GM12873 (cell line): ENCODE measurements at regions not wholly inside any gene's neighbourhood (a gene's known extent, or its start where the extent isn't known, plus 50 kb on each side); places are given as distances from the start of the nearest gene placed in this dataset.

ENCODE experiments used
- TF ChIP-seq, protein P1 (sequence below): IDR thresholded peaks from 2 replicates; pipeline ENCODE4 v1.5.1; 2012; ENCODE audit warnings: low read depth, mild to moderate bottlenecking, moderate library complexity, low read length, control low read depth; ENCODE audit not compliant: insufficient read depth; ENCODE audit errors: missing control alignments

DNA sequence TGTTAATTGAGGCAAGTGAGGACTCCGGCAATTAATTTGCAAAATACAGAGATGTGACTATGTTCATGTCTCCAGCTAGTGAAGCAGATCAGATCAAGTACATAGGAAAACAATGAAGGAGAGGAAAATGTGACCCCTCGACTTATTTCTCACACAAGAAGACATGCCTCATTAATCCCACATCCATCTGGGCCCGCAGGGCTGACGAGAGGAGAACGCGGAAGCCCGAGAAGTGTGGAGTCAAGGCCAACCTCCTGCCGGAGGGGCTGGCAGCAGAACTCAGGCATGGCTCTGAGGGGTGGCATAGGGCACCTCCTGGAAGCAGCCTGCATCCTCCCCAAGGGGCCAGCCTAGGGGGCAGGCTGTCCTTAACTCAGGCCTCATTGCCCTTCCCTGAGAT, 54.4 kb downstream of the ZNF503 start:
- TF ChIP-seq, protein P1, sequence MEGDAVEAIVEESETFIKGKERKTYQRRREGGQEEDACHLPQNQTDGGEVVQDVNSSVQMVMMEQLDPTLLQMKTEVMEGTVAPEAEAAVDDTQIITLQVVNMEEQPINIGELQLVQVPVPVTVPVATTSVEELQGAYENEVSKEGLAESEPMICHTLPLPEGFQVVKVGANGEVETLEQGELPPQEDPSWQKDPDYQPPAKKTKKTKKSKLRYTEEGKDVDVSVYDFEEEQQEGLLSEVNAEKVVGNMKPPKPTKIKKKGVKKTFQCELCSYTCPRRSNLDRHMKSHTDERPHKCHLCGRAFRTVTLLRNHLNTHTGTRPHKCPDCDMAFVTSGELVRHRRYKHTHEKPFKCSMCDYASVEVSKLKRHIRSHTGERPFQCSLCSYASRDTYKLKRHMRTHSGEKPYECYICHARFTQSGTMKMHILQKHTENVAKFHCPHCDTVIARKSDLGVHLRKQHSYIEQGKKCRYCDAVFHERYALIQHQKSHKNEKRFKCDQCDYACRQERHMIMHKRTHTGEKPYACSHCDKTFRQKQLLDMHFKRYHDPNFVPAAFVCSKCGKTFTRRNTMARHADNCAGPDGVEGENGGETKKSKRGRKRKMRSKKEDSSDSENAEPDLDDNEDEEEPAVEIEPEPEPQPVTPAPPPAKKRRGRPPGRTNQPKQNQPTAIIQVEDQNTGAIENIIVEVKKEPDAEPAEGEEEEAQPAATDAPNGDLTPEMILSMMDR, result no peak

DNA sequence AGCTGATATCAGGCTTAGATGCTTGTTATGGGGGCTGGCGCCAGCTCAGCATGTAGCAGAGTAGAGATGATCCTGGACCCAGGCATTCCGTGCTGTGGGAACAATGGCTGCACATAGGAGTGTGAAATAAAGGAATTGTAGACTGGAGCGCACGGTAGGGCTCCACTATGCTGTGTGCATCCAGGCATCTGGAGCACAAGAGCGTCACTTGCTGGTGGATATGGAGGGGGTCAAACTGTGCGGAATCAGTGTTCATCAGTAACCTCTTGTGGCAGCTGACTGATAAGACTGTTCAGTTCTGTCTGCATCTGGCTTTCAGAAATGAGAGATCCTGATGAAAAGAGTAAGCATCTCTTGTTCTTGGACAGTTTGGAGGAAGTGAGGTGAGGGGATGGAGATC, 55.8 kb downstream of the ZNF503 start:
- TF ChIP-seq, protein P1, result no peak

DNA sequence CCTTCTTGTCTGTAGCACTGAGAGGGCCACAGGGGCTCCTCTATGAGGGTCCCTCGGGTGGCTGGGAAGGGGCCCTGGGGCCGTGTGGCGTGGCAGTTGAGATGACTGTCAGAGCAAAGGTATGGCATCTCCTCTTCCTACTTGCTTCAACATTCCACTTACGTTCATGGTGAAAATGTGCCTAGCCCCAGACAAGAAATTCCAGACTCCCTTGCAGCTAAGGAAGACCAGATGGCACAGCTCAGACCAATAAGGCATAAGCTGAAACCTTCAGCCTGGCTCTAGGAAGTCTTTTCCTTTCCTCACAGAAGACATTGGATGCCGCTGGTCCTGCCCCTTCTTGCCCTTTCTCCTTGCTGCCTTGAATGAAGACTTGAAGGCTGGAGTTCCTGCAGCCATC, 57.4 kb downstream of the ZNF503 start:
- TF ChIP-seq, protein P1, result no peak

DNA sequence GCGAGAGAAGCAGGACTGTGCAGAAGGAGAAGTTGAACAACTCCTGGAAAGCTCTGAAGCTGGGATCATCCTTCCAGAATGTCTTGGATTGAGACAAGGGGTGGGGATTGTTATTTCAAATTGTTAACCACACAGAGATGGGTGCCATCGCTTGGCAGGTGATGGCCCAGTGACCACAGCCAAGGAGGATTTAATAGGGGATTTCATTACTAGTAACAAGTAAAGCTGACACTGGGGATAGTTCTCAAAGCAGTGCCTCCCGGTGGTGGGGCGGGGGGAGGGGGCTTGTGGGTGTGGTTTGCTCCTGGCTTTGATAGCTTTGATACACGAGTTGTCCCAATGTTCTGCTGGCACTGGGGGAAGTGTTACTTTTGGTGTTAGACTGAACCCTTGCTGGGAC, 59.2 kb downstream of the ZNF503 start:
- TF ChIP-seq, protein P1, result no peak

DNA sequence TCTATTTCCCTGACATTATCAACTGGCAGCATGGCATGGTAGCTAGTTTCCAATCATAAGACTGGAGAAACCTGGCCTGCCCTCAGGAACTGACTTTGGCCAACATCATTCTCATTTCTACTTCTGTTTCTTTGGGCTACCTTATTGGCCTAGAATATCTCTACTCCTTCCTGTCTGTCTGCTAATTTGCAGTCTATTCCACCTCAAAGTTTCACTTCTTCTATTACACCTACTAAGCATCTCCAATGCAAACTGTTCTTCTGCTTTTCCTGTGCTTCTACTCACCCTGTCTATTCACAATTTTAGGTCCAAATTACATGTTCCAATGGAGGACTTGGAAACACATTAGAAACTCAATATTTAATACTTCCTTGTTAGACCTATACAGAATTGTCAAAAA, 65.6 kb downstream of the ZNF503 start:
- TF ChIP-seq, protein P1, result no peak

DNA sequence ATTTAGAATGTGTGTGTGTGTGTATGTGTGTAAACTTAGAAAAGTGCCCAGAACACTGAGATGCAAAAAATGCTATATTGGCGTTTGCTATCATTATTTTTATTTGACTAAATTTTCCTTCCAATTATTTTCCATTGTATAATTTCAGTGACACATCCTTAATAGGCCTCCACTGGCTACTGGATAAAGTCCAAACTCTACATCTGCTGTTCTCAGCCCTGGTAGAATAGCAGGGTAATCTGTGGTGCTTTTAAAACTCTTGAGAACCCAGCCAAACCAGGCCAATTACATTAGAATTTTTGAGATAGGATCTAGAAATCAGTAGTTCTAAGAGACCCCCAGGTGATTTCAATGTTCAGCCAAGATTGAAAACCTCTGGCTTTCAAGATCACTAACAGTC, 66.4 kb downstream of the ZNF503 start:
- TF ChIP-seq, protein P1, result no peak

DNA sequence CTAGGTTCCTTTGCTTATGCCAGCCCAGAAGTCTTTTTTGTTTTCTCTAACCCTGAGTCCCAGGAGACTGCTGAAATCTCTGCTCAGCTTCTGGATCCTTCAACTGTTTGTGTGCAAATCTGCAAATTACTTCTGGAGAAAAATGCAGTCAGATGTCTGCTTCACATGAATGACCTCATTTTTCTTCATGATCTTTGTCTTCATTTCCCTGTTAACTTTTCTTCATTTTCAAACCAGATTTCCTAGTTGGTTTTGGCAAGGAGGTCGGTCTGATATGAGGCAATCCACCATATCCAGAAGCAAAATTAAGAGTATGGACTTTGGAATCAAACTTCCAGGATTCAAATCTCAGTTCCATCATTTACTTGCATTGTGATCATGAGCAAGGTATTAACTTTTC, 66.8 kb downstream of the ZNF503 start:
- TF ChIP-seq, protein P1, result no peak
